AG04450 (cell line): ENCODE measurements at regions not wholly inside any gene's neighbourhood (a gene's known extent, or its start where the extent isn't known, plus 50 kb on each side); places are given as distances from the start of the nearest gene placed in this dataset.

Experiments used
- CTCF ChIA-PET: fragments of 300-600, 350-600 bp; formaldehyde crosslinking; extraction: SDS; loops from one replicate; lab custom pipeline; 2022; ENCODE audit warnings: antibody characterized with exemption, inconsistent platforms; lab: Charles Lee
- POLR2A ChIA-PET: fragments of 350-600 bp; formaldehyde crosslinking; extraction: SDS; loops from one replicate; lab custom pipeline; 2021; ENCODE audit warnings: antibody characterized with exemption, inconsistent platforms; lab: Yijun Ruan, JAX
- DNase-seq: peaks from one replicate; pipeline ENCODE4 v3.0.0-alpha.2; 2011; ENCODE audit warnings: low read depth, low spot score
- H3K27ac ChIP-seq: one replicate; pipeline ENCODE4 v1.5.1; 2012; ENCODE audit warnings: low read depth, low read length, control low read depth
- H3K27me3 ChIP-seq: one replicate; pipeline ENCODE4 v1.6.0; 2012; ENCODE audit warnings: low read length; ENCODE audit not compliant: control insufficient read depth, insufficient read depth
- H3K4me3 ChIP-seq: 2 replicates; pipeline ENCODE4 v1.5.1; 2011; ENCODE audit warnings: mild to moderate bottlenecking, low read depth, low read length, control low read depth
- H3K9me3 ChIP-seq: 2 replicates; pipeline ENCODE4 v1.5.1; 2012; ENCODE audit warnings: low read length; ENCODE audit not compliant: control insufficient read depth, insufficient read depth
- TF ChIP-seq, protein P1 (sequence below): IDR thresholded peaks from 2 replicates; pipeline ENCODE4 v1.5.1; 2011; ENCODE audit warnings: low read depth, low read length, control low read depth, inconsistent platforms

DNA sequence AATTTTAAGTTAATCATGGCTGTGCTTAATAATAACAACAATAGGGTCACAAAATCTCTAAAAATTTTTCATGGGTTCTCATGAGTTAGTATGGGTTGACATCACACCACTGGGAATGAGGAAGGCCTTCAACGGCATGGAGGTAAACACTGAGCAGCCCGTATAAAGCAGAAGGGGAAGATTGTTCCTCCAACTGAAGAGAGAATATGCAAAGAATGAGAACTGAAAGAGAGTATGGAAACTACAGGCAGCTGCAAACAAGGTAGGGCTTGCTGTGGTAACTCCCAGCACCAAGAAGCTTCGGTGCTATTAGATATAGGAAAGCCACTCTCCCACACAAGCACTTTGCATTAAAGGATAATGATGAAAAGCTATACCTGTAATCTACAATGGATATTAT, 1242.3 kb upstream of the CELF4 start:
- TF ChIP-seq, protein P1, sequence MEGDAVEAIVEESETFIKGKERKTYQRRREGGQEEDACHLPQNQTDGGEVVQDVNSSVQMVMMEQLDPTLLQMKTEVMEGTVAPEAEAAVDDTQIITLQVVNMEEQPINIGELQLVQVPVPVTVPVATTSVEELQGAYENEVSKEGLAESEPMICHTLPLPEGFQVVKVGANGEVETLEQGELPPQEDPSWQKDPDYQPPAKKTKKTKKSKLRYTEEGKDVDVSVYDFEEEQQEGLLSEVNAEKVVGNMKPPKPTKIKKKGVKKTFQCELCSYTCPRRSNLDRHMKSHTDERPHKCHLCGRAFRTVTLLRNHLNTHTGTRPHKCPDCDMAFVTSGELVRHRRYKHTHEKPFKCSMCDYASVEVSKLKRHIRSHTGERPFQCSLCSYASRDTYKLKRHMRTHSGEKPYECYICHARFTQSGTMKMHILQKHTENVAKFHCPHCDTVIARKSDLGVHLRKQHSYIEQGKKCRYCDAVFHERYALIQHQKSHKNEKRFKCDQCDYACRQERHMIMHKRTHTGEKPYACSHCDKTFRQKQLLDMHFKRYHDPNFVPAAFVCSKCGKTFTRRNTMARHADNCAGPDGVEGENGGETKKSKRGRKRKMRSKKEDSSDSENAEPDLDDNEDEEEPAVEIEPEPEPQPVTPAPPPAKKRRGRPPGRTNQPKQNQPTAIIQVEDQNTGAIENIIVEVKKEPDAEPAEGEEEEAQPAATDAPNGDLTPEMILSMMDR = no peak
- Histone ChIP-seq H3K27me3 (no peaks in the 10 kb centered on the region), H3K27ac (no peak overlapping the region), H3K4me3 (no peak overlapping the region), H3K9me3 (no peaks in the 10 kb centered on the region)
- POLR2A ChIA-PET = no interaction called here
- DNase-seq = no peak
- CTCF ChIA-PET = no interaction called here

DNA sequence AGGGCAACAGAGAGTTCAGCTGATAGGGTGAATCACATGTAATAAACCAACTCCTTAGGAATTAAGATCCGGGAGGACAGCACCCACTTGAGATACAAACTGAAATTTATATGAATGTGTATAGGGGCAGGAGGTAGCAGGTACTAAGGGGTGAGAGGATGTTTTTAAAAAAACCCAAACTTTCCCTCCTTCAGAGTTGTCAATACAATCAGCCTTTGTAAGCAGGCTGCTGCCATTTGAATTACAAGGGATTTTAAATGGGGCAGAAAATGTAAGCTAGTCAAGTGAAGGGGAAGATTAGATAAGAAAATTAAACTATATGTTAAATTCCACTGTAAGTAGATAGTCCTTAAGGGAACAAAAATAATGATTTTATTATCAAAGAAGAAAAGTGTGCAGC, 1239.7 kb upstream of the CELF4 start:
- H3K27ac ChIP-seq = no peak overlapping the region
- ChIA-PET POLR2A (no interaction called here), CTCF (no interaction called here)
- TF ChIP-seq, protein P1 = no peak
- H3K27me3 ChIP-seq = no peaks in the 10 kb centered on the region
- no peaks in the 10 kb centered on the region for H3K9me3 ChIP-seq
- H3K4me3 ChIP-seq = no peak overlapping the region
- no peak for DNase-seq

DNA sequence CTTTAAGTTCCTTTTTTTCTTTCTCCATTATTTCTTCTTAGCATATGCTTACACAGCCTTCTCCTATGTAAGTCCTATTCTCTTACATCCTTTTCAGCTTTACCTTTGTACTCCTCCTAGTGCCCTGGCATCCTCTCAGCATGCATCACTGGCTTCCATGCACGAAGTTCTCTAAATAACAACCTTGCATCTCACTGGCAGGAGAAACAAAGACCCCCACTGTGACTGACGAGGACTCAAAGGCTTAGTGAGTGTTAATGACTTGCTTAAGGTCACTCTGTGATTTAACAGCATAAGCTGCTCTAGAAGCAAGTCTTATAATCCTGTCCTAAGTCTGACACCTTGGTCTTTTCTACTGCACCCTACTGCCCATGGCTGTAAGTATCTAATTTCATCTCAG, 1236.0 kb upstream of the CELF4 start:
- no peaks in the 10 kb centered on the region for H3K9me3 ChIP-seq
- POLR2A ChIA-PET = no interaction called here
- H3K27me3 ChIP-seq = no peaks in the 10 kb centered on the region
- H3K27ac ChIP-seq = no peak overlapping the region
- H3K4me3 ChIP-seq = no peak overlapping the region
- TF ChIP-seq, protein P1 = no peak
- CTCF ChIA-PET = no interaction called here
- DNase-seq = no peak

DNA sequence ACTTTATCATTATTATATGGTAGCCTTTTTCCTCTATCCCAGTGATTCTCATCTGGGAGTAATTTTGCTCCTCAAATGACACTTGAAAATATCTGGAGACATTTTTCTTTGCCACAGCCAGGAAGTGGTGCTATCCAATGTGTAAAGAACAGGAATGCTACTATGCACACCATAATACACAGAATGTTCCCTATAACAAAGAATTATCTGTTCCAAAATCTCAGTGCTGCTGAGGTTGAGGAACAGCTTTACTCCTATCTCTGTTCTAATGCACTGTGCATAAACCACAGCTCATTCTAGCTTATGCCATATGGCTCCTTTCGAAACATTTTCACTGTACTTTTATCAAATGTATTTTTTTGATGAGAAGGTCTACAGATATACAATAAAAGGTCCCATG, 1231.2 kb upstream of the CELF4 start:
- H3K9me3 ChIP-seq = no peaks in the 10 kb centered on the region
- no peaks in the 10 kb centered on the region for H3K27me3 ChIP-seq
- H3K4me3 ChIP-seq = no peak overlapping the region
- ChIA-PET POLR2A (no interaction called here), CTCF (no interaction called here)
- TF ChIP-seq, protein P1 = no peak
- no peak for DNase-seq
- H3K27ac ChIP-seq = no peak overlapping the region

DNA sequence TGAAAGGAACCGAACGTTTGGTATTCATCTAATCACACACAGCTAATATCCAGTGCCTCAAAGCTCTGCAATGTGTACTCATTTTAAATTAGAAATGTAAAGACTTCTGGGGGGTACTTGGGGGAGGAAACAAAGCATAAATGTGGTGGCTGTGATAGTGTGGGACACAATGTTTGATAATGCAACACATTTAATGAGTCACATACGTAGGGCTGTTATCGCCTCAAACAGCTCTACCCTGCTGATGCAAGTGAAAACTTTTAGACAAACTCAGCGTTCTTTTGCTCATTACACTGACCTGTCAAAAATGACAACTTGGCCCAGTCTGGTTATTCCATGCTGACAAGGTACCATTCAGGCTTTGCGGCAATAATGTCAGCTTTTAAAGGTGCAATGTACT, 1227.1 kb upstream of the CELF4 start:
- H3K27ac ChIP-seq = no peak overlapping the region
- H3K9me3 ChIP-seq = no peaks in the 10 kb centered on the region
- no peak for DNase-seq
- ChIA-PET CTCF (no interaction called here), POLR2A (no interaction called here)
- TF ChIP-seq, protein P1 = no peak
- no peak overlapping the region for H3K4me3 ChIP-seq
- H3K27me3 ChIP-seq = no peaks in the 10 kb centered on the region
